GM12864 (cell line): ENCODE measurements at regions not wholly inside any gene's neighbourhood (a gene's known extent, or its start where the extent isn't known, plus 50 kb on each side); places are given as distances from the start of the nearest gene placed in this dataset.

Experiments
- DNase-seq: peaks from one replicate; pipeline ENCODE4 v3.0.0-alpha.2; 2011; ENCODE audit warnings: low read depth
- H3K4me3 ChIP-seq: 2 replicates; pipeline ENCODE4 v1.5.1; 2011; ENCODE audit warnings: mild to moderate bottlenecking, low read depth, low read length, control low read depth
- CTCF ChIP-seq: IDR thresholded peaks from 2 replicates; pipeline ENCODE4 v1.5.1; 2011; ENCODE audit warnings: low read depth, mild to moderate bottlenecking, moderate library complexity, low read length, control low read depth, inconsistent platforms; ENCODE audit errors: missing control alignments

- no peak for DNase-seq
- H3K4me3 ChIP-seq, result no peak overlapping the region
- TF ChIP-seq CTCF, result no peak
These were observed 80.5 kb upstream of the GC start for GRCh38 chr4:71864380-71864779.

GRCh38 chr4:71866212-71866885 is 82.5 kb upstream of the GC start:
- no peak for DNase-seq
- H3K4me3 ChIP-seq, result no peak overlapping the region

GRCh38 chr4:71867598-71867997 is 83.7 kb upstream of the GC start:
- no peak for TF ChIP-seq CTCF
- no peak overlapping the region for H3K4me3 ChIP-seq
- no peak for DNase-seq

More at GRCh38 chr4:71866212-71866885, 82.5 kb upstream of the GC start:
- no peak for TF ChIP-seq CTCF

GRCh38 chr4:71870456-71870855 is 86.6 kb upstream of the GC start:
- no peak for TF ChIP-seq CTCF
- no peak overlapping the region for H3K4me3 ChIP-seq
- DNase-seq, result no peak

- DNase-seq, result no peak
- no peak overlapping the region for H3K4me3 ChIP-seq
- TF ChIP-seq CTCF, result no peak
These were observed 88.3 kb upstream of the GC start for GRCh38 chr4:71872221-71872620.

GRCh38 chr4:71872767-71873415 is 89.0 kb upstream of the GC start:
- DNase-seq, result no peak
- no peak for TF ChIP-seq CTCF
- H3K4me3 ChIP-seq, result no peak overlapping the region

- no peak overlapping the region for H3K4me3 ChIP-seq
- no peak for TF ChIP-seq CTCF
- no peak for DNase-seq
These were observed 94.5 kb upstream of the GC start for GRCh38 chr4:71878376-71878775.
